MM.1S (cell line): ENCODE measurements at regions not wholly inside any gene's neighbourhood (a gene's known extent, or its start where the extent isn't known, plus 50 kb on each side); places are given as distances from the start of the nearest gene placed in this dataset.

Source experiments
- DNase-seq: peaks from one replicate; pipeline ENCODE4 v3.0.0-alpha.2; 2015
- H2AFZ ChIP-seq: fragments of 300-600 bp; sonication (generic); 2 replicates; pipeline ENCODE4 v1.6.0; 2016; ENCODE audit warnings: antibody characterized with exemption, low read length
- H3F3A ChIP-seq: fragments of 300-600 bp; sonication (generic); 2 replicates; pipeline ENCODE4 v1.6.1; 2016; ENCODE audit warnings: mild to moderate bottlenecking, antibody characterized with exemption, low read length, moderate library complexity, mixed read lengths; ENCODE audit not compliant: insufficient read depth
- H3K27ac ChIP-seq: fragments of 300-600 bp; sonication (generic); 2 replicates; pipeline ENCODE4 v1.5.1; 2016; ENCODE audit warnings: mild to moderate bottlenecking, low read length
- H3K27me3 ChIP-seq: fragments of 300-600 bp; sonication (generic); replicated peaks from 2 replicates; pipeline ENCODE4 v1.6.0; 2016; ENCODE audit warnings: low read length; ENCODE audit not compliant: insufficient read depth
- H3K36me3 ChIP-seq: fragments of 300-600 bp; sonication (generic); replicated peaks from 2 replicates; pipeline ENCODE4 v1.6.1; 2016; ENCODE audit warnings: mild to moderate bottlenecking, low read length, mixed read lengths; ENCODE audit not compliant: insufficient read depth
- H3K4me1 ChIP-seq: fragments of 300-600 bp; sonication (generic); 2 replicates; pipeline ENCODE4 v1.6.1; 2016; ENCODE audit warnings: low read length, mixed read lengths
- H3K4me2 ChIP-seq: fragments of 300-600 bp; sonication (generic); 2 replicates; pipeline ENCODE4 v1.6.0; 2016; ENCODE audit warnings: low read depth, low read length
- H3K4me3 ChIP-seq: fragments of 300-600 bp; sonication (generic); 2 replicates; pipeline ENCODE4 v1.5.1; 2016; ENCODE audit warnings: low read length, mixed read lengths
- H3K79me2 ChIP-seq: fragments of 300-600 bp; sonication (generic); 2 replicates; pipeline ENCODE4 v1.6.1; 2016; ENCODE audit warnings: mixed run types, low read length, mixed read lengths
- H3K9ac ChIP-seq: fragments of 300-600 bp; sonication (generic); 2 replicates; pipeline ENCODE4 v1.6.1; 2016; ENCODE audit warnings: low read length, mixed read lengths
- H3K9me2 ChIP-seq: fragments of 300-600 bp; sonication (generic); replicated peaks from 2 replicates; pipeline ENCODE4 v1.6.1; 2016; ENCODE audit warnings: mild to moderate bottlenecking, low read length, mixed read lengths; ENCODE audit not compliant: insufficient read depth
- H3K9me3 ChIP-seq: fragments of 300-600 bp; sonication (generic); replicated peaks from 2 replicates; pipeline ENCODE4 v1.6.1; 2016; ENCODE audit warnings: mild to moderate bottlenecking, low read length, mixed read lengths; ENCODE audit not compliant: insufficient read depth
- H4K20me1 ChIP-seq: fragments of 300-600 bp; sonication (generic); 2 replicates; pipeline ENCODE4 v1.6.1; 2016; ENCODE audit warnings: mild to moderate bottlenecking, low read length, moderate library complexity, mixed read lengths; ENCODE audit not compliant: insufficient read depth
- EZH2 ChIP-seq: fragments of 300-600 bp; sonication (generic); optimal IDR thresholded peaks from 2 replicates; pipeline ENCODE3; 2017; ENCODE audit warnings: low read depth, mild to moderate bottlenecking, antibody characterized with exemption, low read length, mixed read lengths
- EZH2phosphoT487 ChIP-seq: fragments of 300-600 bp; sonication (generic); IDR thresholded peaks from 2 replicates; pipeline ENCODE4 v1.6.1; 2018; ENCODE audit warnings: antibody characterized with exemption, low read length
- TF ChIP-seq, protein P1 (sequence below): fragments of 300-600 bp; sonication (generic); IDR thresholded peaks from 2 replicates; pipeline ENCODE4 v1.5.1; 2016; ENCODE audit warnings: antibody characterized with exemption, low read length, mixed read lengths

DNA sequence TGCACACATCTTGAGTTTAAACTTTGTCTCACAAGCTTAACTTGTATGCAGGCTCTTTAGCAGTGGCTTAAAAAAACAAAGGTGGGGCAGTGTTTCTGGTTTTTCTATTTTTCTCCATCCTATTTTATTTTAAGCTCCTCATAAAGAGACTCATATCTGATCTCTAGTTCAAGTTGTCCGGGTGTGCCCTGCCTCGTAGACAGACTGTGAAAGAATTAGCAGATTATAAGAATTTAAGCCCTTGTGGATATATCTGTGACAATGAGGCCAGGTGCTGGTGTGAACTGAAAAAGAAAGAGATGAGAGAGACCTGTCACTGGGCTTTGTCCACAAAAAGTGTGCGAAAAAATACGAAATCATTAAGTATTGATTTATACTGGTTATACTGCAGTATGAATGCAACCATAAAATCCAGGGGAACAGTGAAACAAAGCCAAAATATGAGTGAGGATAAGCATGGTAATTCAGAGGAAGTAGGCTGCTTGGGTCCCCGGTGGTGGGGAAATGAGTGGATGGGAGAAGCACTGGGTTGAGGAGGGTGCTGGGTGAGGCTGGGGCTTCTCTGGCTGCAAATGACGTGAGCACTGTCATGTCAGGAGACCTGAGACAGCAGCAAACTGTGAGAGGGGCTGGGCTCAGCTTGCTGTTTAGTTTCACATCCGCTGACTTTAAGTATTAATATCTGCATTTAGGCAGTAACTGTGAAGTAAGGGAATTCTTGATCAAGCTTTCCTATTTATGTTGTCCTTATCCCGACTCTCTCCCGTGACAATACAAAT, 179.7 kb upstream of the ANKRD55 start:
- Histone ChIP-seq H3K4me1 (peaks cover 41% of the 10 kb centered on the region), H3K36me3 (no peaks in the 10 kb centered on the region), H3K27me3 (no peaks in the 10 kb centered on the region), H2AFZ (peak overlapping the region; percentile 37), H3K9me3 (no peaks in the 10 kb centered on the region), H3F3A (peaks cover 39% of the 10 kb centered on the region), H3K4me2 (peak overlapping the region; percentile 80), H3K4me3 (peak overlapping the region; percentile 27; the same call in 1 of the 2 replicates), H3K9me2 (no peaks in the 10 kb centered on the region), H3K27ac (peak overlapping the region; percentile 85), H4K20me1 (no peaks in the 10 kb centered on the region), H3K9ac (peak overlapping the region; percentile 57), H3K79me2 (no peaks in the 10 kb centered on the region)
- no peak for TF ChIP-seq EZH2
- TF ChIP-seq EZH2phosphoT487 = no peak
- TF ChIP-seq, protein P1, sequence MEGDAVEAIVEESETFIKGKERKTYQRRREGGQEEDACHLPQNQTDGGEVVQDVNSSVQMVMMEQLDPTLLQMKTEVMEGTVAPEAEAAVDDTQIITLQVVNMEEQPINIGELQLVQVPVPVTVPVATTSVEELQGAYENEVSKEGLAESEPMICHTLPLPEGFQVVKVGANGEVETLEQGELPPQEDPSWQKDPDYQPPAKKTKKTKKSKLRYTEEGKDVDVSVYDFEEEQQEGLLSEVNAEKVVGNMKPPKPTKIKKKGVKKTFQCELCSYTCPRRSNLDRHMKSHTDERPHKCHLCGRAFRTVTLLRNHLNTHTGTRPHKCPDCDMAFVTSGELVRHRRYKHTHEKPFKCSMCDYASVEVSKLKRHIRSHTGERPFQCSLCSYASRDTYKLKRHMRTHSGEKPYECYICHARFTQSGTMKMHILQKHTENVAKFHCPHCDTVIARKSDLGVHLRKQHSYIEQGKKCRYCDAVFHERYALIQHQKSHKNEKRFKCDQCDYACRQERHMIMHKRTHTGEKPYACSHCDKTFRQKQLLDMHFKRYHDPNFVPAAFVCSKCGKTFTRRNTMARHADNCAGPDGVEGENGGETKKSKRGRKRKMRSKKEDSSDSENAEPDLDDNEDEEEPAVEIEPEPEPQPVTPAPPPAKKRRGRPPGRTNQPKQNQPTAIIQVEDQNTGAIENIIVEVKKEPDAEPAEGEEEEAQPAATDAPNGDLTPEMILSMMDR = no peak
- DNase-seq = peak; percentile 89

DNA sequence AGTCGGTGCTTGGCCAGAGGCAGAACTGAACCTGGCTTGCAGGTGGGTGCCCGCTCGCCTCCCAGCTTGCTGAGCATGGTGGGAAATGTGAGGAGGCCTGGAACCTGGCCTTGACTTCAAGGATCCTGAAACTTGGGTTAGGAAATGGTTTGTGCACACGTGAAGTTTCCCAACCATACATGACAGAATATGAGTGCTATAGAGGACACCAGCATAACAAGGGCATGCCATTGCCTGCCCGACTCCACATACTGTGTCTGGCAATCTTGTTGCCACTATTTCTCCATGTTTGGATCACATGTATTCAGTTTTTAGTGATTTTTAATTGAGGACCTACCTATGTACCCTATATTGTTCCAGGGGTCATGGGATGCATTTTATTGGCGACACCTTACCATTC, 177.6 kb upstream of the ANKRD55 start:
- no peak for TF ChIP-seq EZH2phosphoT487
- TF ChIP-seq, protein P1 = no peak
- no peak for TF ChIP-seq EZH2
- H4K20me1 ChIP-seq = no peaks in the 10 kb centered on the region
- no peak overlapping the region for H2AFZ ChIP-seq
- H3F3A ChIP-seq = peaks cover 37% of the 10 kb centered on the region
- H3K9ac ChIP-seq = no peak overlapping the region
- no peak overlapping the region for H3K4me3 ChIP-seq
- H3K36me3 ChIP-seq = no peaks in the 10 kb centered on the region
- H3K27me3 ChIP-seq = no peaks in the 10 kb centered on the region
- peaks cover 38% of the 10 kb centered on the region for H3K4me1 ChIP-seq
- no peaks in the 10 kb centered on the region for H3K9me3 ChIP-seq
- H3K9me2 ChIP-seq = no peaks in the 10 kb centered on the region
- no peak overlapping the region for H3K27ac ChIP-seq
- DNase-seq = no peak
- no peaks in the 10 kb centered on the region for H3K79me2 ChIP-seq
- no peak overlapping the region for H3K4me2 ChIP-seq

DNA sequence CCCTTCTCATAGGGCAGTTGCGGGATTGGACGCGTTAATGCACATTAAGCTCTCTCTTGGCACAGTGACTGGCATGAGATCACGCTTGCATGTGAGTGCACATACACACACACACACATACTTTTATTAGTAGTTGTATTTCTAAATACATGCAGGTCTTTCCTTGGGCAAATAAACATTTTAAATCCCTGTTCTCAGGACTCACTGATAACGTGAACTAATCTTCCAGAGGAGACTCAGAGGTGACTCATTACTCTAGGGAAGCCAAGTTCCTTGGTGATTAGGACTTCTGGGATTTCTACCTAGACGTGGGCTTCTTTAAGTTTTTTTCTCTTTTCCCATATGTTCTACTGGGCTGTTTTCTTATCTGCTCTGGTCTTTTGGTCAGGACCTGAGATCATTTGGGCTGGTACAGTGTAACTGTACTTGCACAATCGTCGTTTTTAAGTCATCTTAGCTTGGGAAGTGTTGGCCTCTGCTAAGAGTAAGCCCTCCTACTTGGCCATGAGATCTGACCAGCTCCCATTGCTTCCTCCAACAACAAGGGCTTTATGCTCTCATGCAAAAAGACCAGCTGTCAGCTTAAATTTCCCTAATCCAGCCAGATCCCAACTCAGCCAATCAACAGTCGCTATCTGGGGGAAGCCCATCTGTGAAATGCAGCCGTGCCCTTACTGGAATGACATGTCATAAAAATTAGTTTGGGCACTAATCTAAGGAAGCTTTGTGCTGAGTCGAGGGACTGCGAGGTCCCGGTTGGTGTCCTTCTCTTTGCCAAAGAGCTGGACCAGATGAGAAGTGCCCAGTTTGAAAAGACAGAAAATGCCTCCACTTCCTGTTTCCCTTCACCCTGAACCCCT, 176.4 kb upstream of the ANKRD55 start:
- Histone ChIP-seq H3F3A (peaks cover 25% of the 10 kb centered on the region), H3K27me3 (no peaks in the 10 kb centered on the region), H3K9me3 (no peaks in the 10 kb centered on the region), H3K4me1 (peaks cover 29% of the 10 kb centered on the region), H3K4me2 (no peak overlapping the region), H3K79me2 (no peaks in the 10 kb centered on the region), H3K36me3 (no peaks in the 10 kb centered on the region), H2AFZ (no peak overlapping the region), H4K20me1 (no peaks in the 10 kb centered on the region), H3K4me3 (no peak overlapping the region), H3K9ac (no peak overlapping the region), H3K27ac (no peak overlapping the region), H3K9me2 (no peaks in the 10 kb centered on the region)
- TF ChIP-seq EZH2 = no peak
- TF ChIP-seq, protein P1 = no peak
- TF ChIP-seq EZH2phosphoT487 = no peak
- no peak for DNase-seq
